Activated CD4-positive, alpha-beta T cell treated with anti-CD3 and anti-CD28 coated beads, Interleukin-2, amount 10 ng/mL, durations not matched to agents 7 days and 5 days (primary cell): ENCODE measurements at regions not wholly inside any gene's neighbourhood (a gene's known extent, or its start where the extent isn't known, plus 50 kb on each side); places are given as distances from the start of the nearest gene placed in this dataset.

ENCODE experiments used
- CTCF ChIA-PET: fragments of 350-600 bp; sonication (Branson Sonifier 250); formaldehyde crosslinking; loops from one replicate; lab custom pipeline; 2021; ENCODE audit warnings: antibody characterized with exemption; lab: Charles Lee
- POLR2A ChIA-PET: fragments of 350-600 bp; sonication (Branson Sonifier 250); formaldehyde crosslinking; loops from one replicate; lab custom pipeline; 2021; ENCODE audit warnings: antibody characterized with exemption; lab: Charles Lee
- DNase-seq: peaks from one replicate; pipeline ENCODE4 v3.0.0-alpha.2; 2020
- H3K27ac Mint-ChIP-seq: one replicate; pipeline ENCODE4 v1.8.0; 2021; ENCODE audit warnings: mild to moderate bottlenecking, moderate library complexity, mixed read lengths
- H3K27me3 Mint-ChIP-seq: one replicate; pipeline ENCODE4 v1.8.0; 2021; ENCODE audit warnings: mixed read lengths
- H3K36me3 Mint-ChIP-seq: one replicate; pipeline ENCODE4 v1.8.0; 2021; ENCODE audit warnings: low read depth, mixed read lengths
- H3K4me1 Mint-ChIP-seq: one replicate; pipeline ENCODE4 v1.8.0; 2021; ENCODE audit warnings: mixed read lengths
- H3K4me3 Mint-ChIP-seq: one replicate; pipeline ENCODE4 v1.8.0; 2021; ENCODE audit warnings: mild to moderate bottlenecking, moderate library complexity, mixed read lengths
- H3K9me3 Mint-ChIP-seq: one replicate; pipeline ENCODE4 v1.8.0; 2021; ENCODE audit warnings: mixed read lengths

GRCh38 chr15:99450896-99451358, 114.9 kb upstream of the MEF2A start:
- ChIA-PET POLR2A (no interaction called here), CTCF (interaction anchor here (0.9 to 1.0 kb wide), 2 partner anchors 8 to 34 kb away, joined by 3 to 4 read pairs; no protein-coding TSS in a partner anchor)
- Mint-ChIP-seq H3K27ac (peak overlapping the region; percentile 81), H3K27me3 (peaks cover 2% of the 10 kb centered on the region), H3K9me3 (no peaks in the 10 kb centered on the region), H3K4me1 (peaks cover 51% of the 10 kb centered on the region), H3K4me3 (peak overlapping the region; percentile 50), H3K36me3 (no peaks in the 10 kb centered on the region)
- peak; percentile 53 for DNase-seq

- ChIA-PET POLR2A (no interaction called here), CTCF (interaction anchor here (0.9 to 1.0 kb wide), 2 partner anchors 9 to 35 kb away, joined by 3 to 4 read pairs; no protein-coding TSS in a partner anchor)
- peak; percentile 3 for DNase-seq
- Mint-ChIP-seq H3K27ac (peak overlapping the region; percentile 81), H3K4me1 (peaks cover 51% of the 10 kb centered on the region), H3K9me3 (peaks cover 2% of the 10 kb centered on the region), H3K36me3 (no peaks in the 10 kb centered on the region), H3K4me3 (no peak overlapping the region), H3K27me3 (peaks cover 2% of the 10 kb centered on the region)
These were observed 114.3 kb upstream of the MEF2A start for GRCh38 chr15:99451484-99451883.

GRCh38 chr15:99452010-99452409, 113.8 kb upstream of the MEF2A start:
- Mint-ChIP-seq H3K4me3 (no peak overlapping the region), H3K36me3 (no peaks in the 10 kb centered on the region), H3K9me3 (peaks cover 2% of the 10 kb centered on the region), H3K27me3 (peaks cover 2% of the 10 kb centered on the region), H3K27ac (peak overlapping the region; percentile 54), H3K4me1 (peaks cover 51% of the 10 kb centered on the region)
- no peak for DNase-seq
- ChIA-PET CTCF (no interaction called here), POLR2A (no interaction called here)

DNA sequence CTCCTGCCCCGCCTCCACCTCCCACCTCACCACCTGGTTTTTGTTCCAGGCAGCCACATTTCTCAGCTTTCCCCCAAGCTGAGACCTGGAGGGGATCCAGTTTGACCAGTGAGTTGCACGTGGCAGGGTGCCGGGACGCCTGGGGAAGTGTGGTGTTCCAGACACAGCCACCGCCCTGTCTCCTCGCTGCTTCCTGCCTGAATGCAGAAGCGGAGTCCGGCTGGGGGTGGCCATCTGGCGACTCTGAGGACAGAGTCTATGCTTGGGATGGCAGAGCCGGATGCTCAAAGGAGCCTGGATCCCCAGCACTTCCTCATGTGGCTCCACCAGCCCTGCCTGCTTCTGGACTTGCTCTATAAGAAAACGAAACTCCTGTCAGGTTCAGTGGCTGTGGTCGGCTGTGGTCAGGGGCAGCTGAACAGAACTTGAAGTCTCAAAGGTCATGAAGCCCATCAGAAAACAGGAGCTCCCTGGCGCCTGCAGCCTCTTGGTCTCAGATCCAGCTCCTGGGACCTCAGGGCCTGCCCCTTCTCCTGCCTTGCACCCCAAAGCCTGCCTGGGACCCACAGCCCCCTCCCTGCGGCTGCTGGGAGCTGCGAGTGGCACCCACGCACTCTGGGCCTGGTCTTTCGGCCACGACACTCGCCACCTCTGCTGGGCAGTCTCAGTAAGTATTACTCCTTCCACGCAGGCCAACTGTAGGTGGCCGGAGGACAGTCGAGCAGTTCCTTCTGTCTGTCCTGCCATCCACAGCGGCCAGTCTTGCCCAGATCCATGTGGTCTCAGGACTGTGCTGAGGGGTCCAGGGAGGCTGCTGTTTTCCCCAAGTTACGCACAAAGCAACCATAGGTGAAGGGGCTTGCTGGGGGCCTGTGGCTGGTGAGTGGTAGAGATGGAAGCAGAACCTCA, 112.8 kb upstream of the MEF2A start:
- H3K9me3 Mint-ChIP-seq = peaks cover 6% of the 10 kb centered on the region
- H3K27me3 Mint-ChIP-seq = peaks cover 4% of the 10 kb centered on the region
- peak; percentile 16 for DNase-seq
- H3K36me3 Mint-ChIP-seq = no peaks in the 10 kb centered on the region
- CTCF ChIA-PET = interaction anchor here (1.0 kb wide), 1 partner anchor 52 kb away, joined by 3 read pairs; no protein-coding TSS in a partner anchor
- POLR2A ChIA-PET = no interaction called here
- peaks cover 47% of the 10 kb centered on the region for H3K4me1 Mint-ChIP-seq
- H3K27ac Mint-ChIP-seq = no peak overlapping the region
- H3K4me3 Mint-ChIP-seq = no peak overlapping the region

GRCh38 chr15:99453637-99454030, 112.2 kb upstream of the MEF2A start:
- no peak overlapping the region for H3K4me3 Mint-ChIP-seq
- H3K36me3 Mint-ChIP-seq = no peaks in the 10 kb centered on the region
- peaks cover 40% of the 10 kb centered on the region for H3K4me1 Mint-ChIP-seq
- CTCF ChIA-PET = interaction anchor here (1.0 kb wide), 1 partner anchor 52 kb away, joined by 3 read pairs; no protein-coding TSS in a partner anchor
- H3K27ac Mint-ChIP-seq = no peak overlapping the region
- peak; percentile 4 for DNase-seq
- H3K9me3 Mint-ChIP-seq = peaks cover 7% of the 10 kb centered on the region
- POLR2A ChIA-PET = no interaction called here
- peaks cover 5% of the 10 kb centered on the region for H3K27me3 Mint-ChIP-seq

GRCh38 chr15:99454107-99454809, 111.5 kb upstream of the MEF2A start:
- ChIA-PET POLR2A (no interaction called here), CTCF (no interaction called here)
- H3K36me3 Mint-ChIP-seq = no peaks in the 10 kb centered on the region
- DNase-seq = peak; percentile 4
- H3K27me3 Mint-ChIP-seq = peaks cover 5% of the 10 kb centered on the region
- no peak overlapping the region for H3K27ac Mint-ChIP-seq
- H3K9me3 Mint-ChIP-seq = peaks cover 9% of the 10 kb centered on the region
- H3K4me3 Mint-ChIP-seq = no peak overlapping the region
- H3K4me1 Mint-ChIP-seq = peaks cover 39% of the 10 kb centered on the region

GRCh38 chr15:99454941-99455788, 110.6 kb upstream of the MEF2A start:
- Mint-ChIP-seq H3K27ac (no peak overlapping the region), H3K4me3 (no peak overlapping the region), H3K9me3 (peaks cover 12% of the 10 kb centered on the region), H3K27me3 (peaks cover 5% of the 10 kb centered on the region), H3K4me1 (peaks cover 30% of the 10 kb centered on the region), H3K36me3 (no peaks in the 10 kb centered on the region)
- ChIA-PET CTCF (no interaction called here), POLR2A (no interaction called here)
- DNase-seq = no peak

GRCh38 chr15:99455789-99456160, 110.0 kb upstream of the MEF2A start:
- ChIA-PET POLR2A (no interaction called here), CTCF (no interaction called here)
- no peak overlapping the region for H3K27ac Mint-ChIP-seq
- H3K27me3 Mint-ChIP-seq = peaks cover 5% of the 10 kb centered on the region
- no peaks in the 10 kb centered on the region for H3K36me3 Mint-ChIP-seq
- no peak overlapping the region for H3K4me3 Mint-ChIP-seq
- H3K4me1 Mint-ChIP-seq = peaks cover 24% of the 10 kb centered on the region
- H3K9me3 Mint-ChIP-seq = peaks cover 12% of the 10 kb centered on the region
- DNase-seq = no peak

DNA sequence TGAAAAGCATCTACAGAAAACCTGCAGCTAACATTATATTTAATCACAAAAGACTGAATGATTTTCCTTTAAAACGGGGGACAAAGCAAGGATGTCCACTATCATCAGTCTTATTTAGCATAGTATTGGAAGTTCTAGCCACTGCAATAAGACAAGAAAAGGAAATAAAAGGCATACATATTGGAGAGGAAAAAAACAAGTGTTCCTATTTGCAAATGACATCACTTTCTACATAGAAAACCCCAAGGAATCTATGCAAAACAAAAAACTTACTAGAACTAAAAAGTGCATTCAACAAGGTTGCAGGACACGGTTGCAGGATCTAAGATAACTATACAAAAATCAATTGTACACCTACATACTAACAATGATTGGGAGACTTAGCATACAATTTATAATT, 101.6 kb upstream of the MEF2A start:
- Mint-ChIP-seq H3K27ac (no peak overlapping the region), H3K9me3 (peaks cover 27% of the 10 kb centered on the region), H3K36me3 (peaks cover 10% of the 10 kb centered on the region), H3K4me3 (no peak overlapping the region), H3K4me1 (no peaks in the 10 kb centered on the region), H3K27me3 (peaks cover 20% of the 10 kb centered on the region)
- ChIA-PET CTCF (no interaction called here), POLR2A (no interaction called here)
- no peak for DNase-seq

DNA sequence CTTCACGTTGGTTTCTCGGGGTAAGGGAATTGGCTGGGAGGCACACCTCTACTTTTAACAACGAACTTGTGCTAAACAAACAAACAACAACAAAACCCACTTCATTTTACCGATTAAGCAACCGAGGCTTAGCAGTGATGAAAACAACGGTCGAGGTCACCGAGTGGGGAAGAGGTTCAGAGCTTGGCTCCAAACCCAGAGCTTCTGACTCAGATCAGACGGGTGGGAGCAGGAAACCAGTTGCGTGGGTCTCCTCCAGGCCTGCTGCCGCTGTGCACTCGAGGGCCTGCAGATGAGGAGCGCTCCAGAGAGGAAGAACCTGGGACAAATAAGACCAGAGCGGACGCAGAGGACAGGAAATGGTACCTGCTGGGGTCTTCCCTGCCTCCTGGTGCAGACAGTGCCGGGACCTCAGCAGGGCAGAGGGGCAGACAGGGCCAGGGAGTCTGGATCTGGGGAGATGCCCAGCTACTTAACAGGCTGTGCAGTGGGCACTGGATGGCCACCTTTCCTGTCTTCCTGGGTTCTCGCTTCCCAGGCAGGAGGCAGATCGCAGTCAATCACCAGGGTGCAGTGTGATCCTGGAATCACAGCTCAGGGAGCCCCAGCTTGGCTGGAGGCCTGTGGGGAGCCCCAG, 99.0 kb upstream of the MEF2A start:
- DNase-seq = no peak
- H3K9me3 Mint-ChIP-seq = peaks cover 23% of the 10 kb centered on the region
- H3K27ac Mint-ChIP-seq = no peak overlapping the region
- H3K4me3 Mint-ChIP-seq = no peak overlapping the region
- no peaks in the 10 kb centered on the region for H3K4me1 Mint-ChIP-seq
- H3K36me3 Mint-ChIP-seq = peaks cover 10% of the 10 kb centered on the region
- peaks cover 18% of the 10 kb centered on the region for H3K27me3 Mint-ChIP-seq
- POLR2A ChIA-PET = no interaction called here
- CTCF ChIA-PET = no interaction called here

- peak; percentile 3 for DNase-seq
- no peak overlapping the region for H3K27ac Mint-ChIP-seq
- CTCF ChIA-PET = no interaction called here
- POLR2A ChIA-PET = no interaction called here
- no peak overlapping the region for H3K4me3 Mint-ChIP-seq
- H3K9me3 Mint-ChIP-seq = peaks cover 23% of the 10 kb centered on the region
- peaks cover 18% of the 10 kb centered on the region for H3K27me3 Mint-ChIP-seq
- no peaks in the 10 kb centered on the region for H3K4me1 Mint-ChIP-seq
- H3K36me3 Mint-ChIP-seq = peaks cover 10% of the 10 kb centered on the region
These were observed 98.5 kb upstream of the MEF2A start for GRCh38 chr15:99467338-99467720.

GRCh38 chr15:99467853-99468464, 97.8 kb upstream of the MEF2A start:
- peaks cover 20% of the 10 kb centered on the region for H3K9me3 Mint-ChIP-seq
- peak; percentile 5 for DNase-seq
- no peaks in the 10 kb centered on the region for H3K4me1 Mint-ChIP-seq
- H3K27ac Mint-ChIP-seq = no peak overlapping the region
- peaks cover 11% of the 10 kb centered on the region for H3K27me3 Mint-ChIP-seq
- CTCF ChIA-PET = no interaction called here
- H3K36me3 Mint-ChIP-seq = peaks cover 10% of the 10 kb centered on the region
- no peak overlapping the region for H3K4me3 Mint-ChIP-seq
- POLR2A ChIA-PET = no interaction called here
